ENCODE measurements at regions not wholly inside any gene's neighbourhood (a gene's known extent, or its start where the extent isn't known, plus 50 kb on each side); places are given as distances from the start of the nearest gene placed in this dataset.

DNA sequence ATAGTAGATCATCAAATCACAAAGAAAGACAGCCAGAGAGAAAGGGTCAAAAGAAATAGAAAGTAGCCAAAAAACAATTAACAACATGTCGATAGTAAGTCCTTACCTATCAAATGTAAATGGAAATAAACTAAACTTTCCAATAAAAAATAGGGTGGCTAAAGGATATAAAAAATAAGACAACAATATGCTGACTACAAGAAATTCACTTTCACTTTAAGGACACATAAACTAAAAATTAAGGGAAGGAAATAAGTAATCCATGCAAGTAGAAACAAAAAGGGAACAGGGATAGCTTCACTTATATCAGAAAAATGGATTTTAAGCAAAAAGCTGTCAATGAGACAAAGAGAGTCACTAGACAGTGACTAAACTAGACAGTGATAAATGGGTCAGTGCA is 903.9 kb upstream of the ZEB2 start:
- H2AFZ ChIP-seq: no peak overlapping the region
- Mint-ChIP-seq H3K36me3 (ENCODE audit: low read depth) (peaks cover 17% of the 10 kb centered on the region), H3K27ac (no peak overlapping the region), H3K9me3 (peaks cover 17% of the 10 kb centered on the region), H3K27me3 (ENCODE audit: insufficient read depth, low read depth, poor library complexity) (no peaks in the 10 kb centered on the region), H3K4me1 (no peaks in the 10 kb centered on the region), H3K4me3 (no peak overlapping the region)
- no peaks in the 10 kb centered on the region for H3K79me2 ChIP-seq (replicated peaks; ENCODE audit: insufficient read depth)
- no peak overlapping the region for H3K27ac ChIP-seq (ENCODE audit: low read depth)
- TF ChIP-seq, protein P1, sequence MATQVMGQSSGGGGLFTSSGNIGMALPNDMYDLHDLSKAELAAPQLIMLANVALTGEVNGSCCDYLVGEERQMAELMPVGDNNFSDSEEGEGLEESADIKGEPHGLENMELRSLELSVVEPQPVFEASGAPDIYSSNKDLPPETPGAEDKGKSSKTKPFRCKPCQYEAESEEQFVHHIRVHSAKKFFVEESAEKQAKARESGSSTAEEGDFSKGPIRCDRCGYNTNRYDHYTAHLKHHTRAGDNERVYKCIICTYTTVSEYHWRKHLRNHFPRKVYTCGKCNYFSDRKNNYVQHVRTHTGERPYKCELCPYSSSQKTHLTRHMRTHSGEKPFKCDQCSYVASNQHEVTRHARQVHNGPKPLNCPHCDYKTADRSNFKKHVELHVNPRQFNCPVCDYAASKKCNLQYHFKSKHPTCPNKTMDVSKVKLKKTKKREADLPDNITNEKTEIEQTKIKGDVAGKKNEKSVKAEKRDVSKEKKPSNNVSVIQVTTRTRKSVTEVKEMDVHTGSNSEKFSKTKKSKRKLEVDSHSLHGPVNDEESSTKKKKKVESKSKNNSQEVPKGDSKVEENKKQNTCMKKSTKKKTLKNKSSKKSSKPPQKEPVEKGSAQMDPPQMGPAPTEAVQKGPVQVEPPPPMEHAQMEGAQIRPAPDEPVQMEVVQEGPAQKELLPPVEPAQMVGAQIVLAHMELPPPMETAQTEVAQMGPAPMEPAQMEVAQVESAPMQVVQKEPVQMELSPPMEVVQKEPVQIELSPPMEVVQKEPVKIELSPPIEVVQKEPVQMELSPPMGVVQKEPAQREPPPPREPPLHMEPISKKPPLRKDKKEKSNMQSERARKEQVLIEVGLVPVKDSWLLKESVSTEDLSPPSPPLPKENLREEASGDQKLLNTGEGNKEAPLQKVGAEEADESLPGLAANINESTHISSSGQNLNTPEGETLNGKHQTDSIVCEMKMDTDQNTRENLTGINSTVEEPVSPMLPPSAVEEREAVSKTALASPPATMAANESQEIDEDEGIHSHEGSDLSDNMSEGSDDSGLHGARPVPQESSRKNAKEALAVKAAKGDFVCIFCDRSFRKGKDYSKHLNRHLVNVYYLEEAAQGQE (IDR thresholded peaks at IDR 0.05; ENCODE audit: unreplicated experiment): no peak
- TF ChIP-seq EZH2phosphoT487 (IDR thresholded peaks at IDR 0.05; ENCODE audit: unreplicated experiment) (no peak), STAT1 (IDR thresholded peaks at IDR 0.05; ENCODE audit: unreplicated experiment) (no peak), EZH2 (IDR thresholded peaks at IDR 0.05; ENCODE audit: low read depth, unreplicated experiment) (no peak), CTCF (conservative IDR thresholded peaks at IDR 0.05; ENCODE audit: low read depth in 2 of 2) (no peak), ETS1 (IDR thresholded peaks at IDR 0.05) (no peak), ZNF114 (CRISPR knock-in tag; IDR thresholded peaks at IDR 0.05) (no peak), JUNB (IDR thresholded peaks at IDR 0.05; ENCODE audit: unreplicated experiment) (no peak), POLR2AphosphoS5 (IDR thresholded peaks at IDR 0.05; ENCODE audit: low read depth) (no peak), CREB1 (CRISPR knock-in tag; IDR thresholded peaks at IDR 0.05; ENCODE audit: low read depth) (no peak), NANOG (IDR thresholded peaks at IDR 0.05; ENCODE audit: borderline replicate concordance) (no peak), ZNF331 (CRISPR knock-in tag; IDR thresholded peaks at IDR 0.05; ENCODE audit: low read depth) (no peak)
- TF ChIP-seq, protein P2, sequence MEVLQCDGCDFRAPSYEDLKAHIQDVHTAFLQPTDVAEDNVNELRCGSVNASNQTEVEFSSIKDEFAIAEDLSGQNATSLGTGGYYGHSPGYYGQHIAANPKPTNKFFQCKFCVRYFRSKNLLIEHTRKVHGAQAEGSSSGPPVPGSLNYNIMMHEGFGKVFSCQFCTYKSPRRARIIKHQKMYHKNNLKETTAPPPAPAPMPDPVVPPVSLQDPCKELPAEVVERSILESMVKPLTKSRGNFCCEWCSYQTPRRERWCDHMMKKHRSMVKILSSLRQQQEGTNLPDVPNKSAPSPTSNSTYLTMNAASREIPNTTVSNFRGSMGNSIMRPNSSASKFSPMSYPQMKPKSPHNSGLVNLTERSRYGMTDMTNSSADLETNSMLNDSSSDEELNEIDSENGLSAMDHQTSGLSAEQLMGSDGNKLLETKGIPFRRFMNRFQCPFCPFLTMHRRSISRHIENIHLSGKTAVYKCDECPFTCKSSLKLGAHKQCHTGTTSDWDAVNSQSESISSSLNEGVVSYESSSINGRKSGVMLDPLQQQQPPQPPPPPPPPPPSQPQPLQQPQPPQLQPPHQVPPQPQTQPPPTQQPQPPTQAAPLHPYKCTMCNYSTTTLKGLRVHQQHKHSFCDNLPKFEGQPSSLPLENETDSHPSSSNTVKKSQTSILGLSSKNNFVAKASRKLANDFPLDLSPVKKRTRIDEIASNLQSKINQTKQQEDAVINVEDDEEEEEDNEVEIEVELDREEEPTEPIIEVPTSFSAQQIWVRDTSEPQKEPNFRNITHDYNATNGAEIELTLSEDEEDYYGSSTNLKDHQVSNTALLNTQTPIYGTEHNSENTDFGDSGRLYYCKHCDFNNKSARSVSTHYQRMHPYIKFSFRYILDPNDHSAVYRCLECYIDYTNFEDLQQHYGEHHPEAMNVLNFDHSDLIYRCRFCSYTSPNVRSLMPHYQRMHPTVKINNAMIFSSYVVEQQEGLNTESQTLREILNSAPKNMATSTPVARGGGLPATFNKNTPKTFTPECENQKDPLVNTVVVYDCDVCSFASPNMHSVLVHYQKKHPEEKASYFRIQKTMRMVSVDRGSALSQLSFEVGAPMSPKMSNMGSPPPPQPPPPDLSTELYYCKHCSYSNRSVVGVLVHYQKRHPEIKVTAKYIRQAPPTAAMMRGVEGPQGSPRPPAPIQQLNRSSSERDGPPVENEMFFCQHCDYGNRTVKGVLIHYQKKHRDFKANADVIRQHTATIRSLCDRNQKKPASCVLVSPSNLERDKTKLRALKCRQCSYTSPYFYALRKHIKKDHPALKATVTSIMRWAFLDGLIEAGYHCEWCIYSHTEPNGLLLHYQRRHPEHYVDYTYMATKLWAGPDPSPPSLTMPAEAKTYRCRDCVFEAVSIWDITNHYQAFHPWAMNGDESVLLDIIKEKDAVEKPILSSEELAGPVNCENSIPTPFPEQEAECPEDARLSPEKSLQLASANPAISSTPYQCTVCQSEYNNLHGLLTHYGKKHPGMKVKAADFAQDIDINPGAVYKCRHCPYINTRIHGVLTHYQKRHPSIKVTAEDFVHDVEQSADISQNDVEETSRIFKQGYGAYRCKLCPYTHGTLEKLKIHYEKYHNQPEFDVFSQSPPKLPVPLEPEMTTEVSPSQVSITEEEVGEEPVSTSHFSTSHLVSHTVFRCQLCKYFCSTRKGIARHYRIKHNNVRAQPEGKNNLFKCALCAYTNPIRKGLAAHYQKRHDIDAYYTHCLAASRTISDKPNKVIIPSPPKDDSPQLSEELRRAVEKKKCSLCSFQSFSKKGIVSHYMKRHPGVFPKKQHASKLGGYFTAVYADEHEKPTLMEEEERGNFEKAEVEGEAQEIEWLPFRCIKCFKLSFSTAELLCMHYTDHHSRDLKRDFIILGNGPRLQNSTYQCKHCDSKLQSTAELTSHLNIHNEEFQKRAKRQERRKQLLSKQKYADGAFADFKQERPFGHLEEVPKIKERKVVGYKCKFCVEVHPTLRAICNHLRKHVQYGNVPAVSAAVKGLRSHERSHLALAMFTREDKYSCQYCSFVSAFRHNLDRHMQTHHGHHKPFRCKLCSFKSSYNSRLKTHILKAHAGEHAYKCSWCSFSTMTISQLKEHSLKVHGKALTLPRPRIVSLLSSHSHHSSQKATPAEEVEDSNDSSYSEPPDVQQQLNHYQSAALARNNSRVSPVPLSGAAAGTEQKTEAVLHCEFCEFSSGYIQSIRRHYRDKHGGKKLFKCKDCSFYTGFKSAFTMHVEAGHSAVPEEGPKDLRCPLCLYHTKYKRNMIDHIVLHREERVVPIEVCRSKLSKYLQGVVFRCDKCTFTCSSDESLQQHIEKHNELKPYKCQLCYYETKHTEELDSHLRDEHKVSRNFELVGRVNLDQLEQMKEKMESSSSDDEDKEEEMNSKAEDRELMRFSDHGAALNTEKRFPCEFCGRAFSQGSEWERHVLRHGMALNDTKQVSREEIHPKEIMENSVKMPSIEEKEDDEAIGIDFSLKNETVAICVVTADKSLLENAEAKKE (CRISPR knock-in tag; IDR thresholded peaks at IDR 0.05): no peak
- no peak for ATAC-seq
- no peak overlapping the region for H3K4me3 ChIP-seq
- no peaks in the 10 kb centered on the region for H3K27me3 ChIP-seq (ENCODE audit: insufficient read depth)
- H3K9me2 ChIP-seq (ENCODE audit: insufficient read depth): peaks cover 27% of the 10 kb centered on the region
- H3K4me2 ChIP-seq: no peak overlapping the region
- no peaks in the 10 kb centered on the region for H3K4me1 ChIP-seq (ENCODE audit: insufficient read depth)
- no peak for DNase-seq (ENCODE audit: low spot score)
- no peaks in the 10 kb centered on the region for H4K20me1 ChIP-seq (replicated peaks; ENCODE audit: insufficient read depth)
- H3F3A ChIP-seq (replicated peaks; ENCODE audit: low read depth): no peaks in the 10 kb centered on the region
- H3K36me3 ChIP-seq (ENCODE audit: insufficient read depth): no peaks in the 10 kb centered on the region; the same call in 1 of the 2 replicates

Data from GM23338 (cell line).